Skeletal muscle satellite cell (primary cell): ENCODE measurements at regions not wholly inside any gene's neighbourhood (a gene's known extent, or its start where the extent isn't known, plus 50 kb on each side); places are given as distances from the start of the nearest gene placed in this dataset.

Source experiments
- H3K27me3 ChIP-seq: 2 replicates; pipeline ENCODE4 v1.7.0; 2013; ENCODE audit warnings: low read length; ENCODE audit not compliant: control insufficient read depth, insufficient read depth
- H3K36me3 ChIP-seq: 2 replicates; pipeline ENCODE4 v1.7.0; 2013; ENCODE audit warnings: mild to moderate bottlenecking, control low read depth, low read length; ENCODE audit not compliant: insufficient read depth
- H3K4me1 ChIP-seq: 2 replicates; pipeline ENCODE4 v1.7.0; 2013; ENCODE audit warnings: low read length; ENCODE audit not compliant: control insufficient read depth, insufficient read depth
- H3K4me2 ChIP-seq: 2 replicates; pipeline ENCODE4 v1.7.0; 2013; ENCODE audit warnings: mild to moderate bottlenecking, low read length
- H3K4me3 ChIP-seq: 2 replicates; pipeline ENCODE4 v1.7.0; 2013; ENCODE audit warnings: low read length
- H3K9ac ChIP-seq: 2 replicates; pipeline ENCODE4 v1.7.0; 2013; ENCODE audit warnings: mild to moderate bottlenecking, low read depth, low read length, moderate library complexity
- H3K9me3 ChIP-seq: replicated peaks from 2 replicates; pipeline ENCODE4 v1.7.0; 2013; ENCODE audit warnings: mild to moderate bottlenecking, control low read depth, low read length

- Histone ChIP-seq H3K4me1 (no peaks in the 10 kb centered on the region), H3K36me3 (no peaks in the 10 kb centered on the region), H3K27me3 (peaks cover 7% of the 10 kb centered on the region), H3K9ac (no peak overlapping the region), H3K4me2 (no peak overlapping the region), H3K4me3 (no peak overlapping the region), H3K9me3 (no peaks in the 10 kb centered on the region)
Observed at GRCh38 chr1:163540727-163541126, 219.0 kb downstream of the NUF2 start.

GRCh38 chr1:163544441-163544840, 222.7 kb downstream of the NUF2 start:
- no peak overlapping the region for H3K4me3 ChIP-seq
- H3K9me3 ChIP-seq = no peaks in the 10 kb centered on the region
- H3K4me2 ChIP-seq = no peak overlapping the region
- H3K36me3 ChIP-seq = no peaks in the 10 kb centered on the region
- H3K27me3 ChIP-seq = no peaks in the 10 kb centered on the region
- H3K9ac ChIP-seq = no peak overlapping the region
- H3K4me1 ChIP-seq = no peaks in the 10 kb centered on the region

GRCh38 chr1:163558162-163558561, 236.4 kb downstream of the NUF2 start:
- Histone ChIP-seq H3K9ac (no peak overlapping the region), H3K36me3 (no peaks in the 10 kb centered on the region), H3K4me2 (no peak overlapping the region), H3K4me3 (no peak overlapping the region), H3K9me3 (no peaks in the 10 kb centered on the region), H3K4me1 (no peaks in the 10 kb centered on the region), H3K27me3 (no peaks in the 10 kb centered on the region)

DNA sequence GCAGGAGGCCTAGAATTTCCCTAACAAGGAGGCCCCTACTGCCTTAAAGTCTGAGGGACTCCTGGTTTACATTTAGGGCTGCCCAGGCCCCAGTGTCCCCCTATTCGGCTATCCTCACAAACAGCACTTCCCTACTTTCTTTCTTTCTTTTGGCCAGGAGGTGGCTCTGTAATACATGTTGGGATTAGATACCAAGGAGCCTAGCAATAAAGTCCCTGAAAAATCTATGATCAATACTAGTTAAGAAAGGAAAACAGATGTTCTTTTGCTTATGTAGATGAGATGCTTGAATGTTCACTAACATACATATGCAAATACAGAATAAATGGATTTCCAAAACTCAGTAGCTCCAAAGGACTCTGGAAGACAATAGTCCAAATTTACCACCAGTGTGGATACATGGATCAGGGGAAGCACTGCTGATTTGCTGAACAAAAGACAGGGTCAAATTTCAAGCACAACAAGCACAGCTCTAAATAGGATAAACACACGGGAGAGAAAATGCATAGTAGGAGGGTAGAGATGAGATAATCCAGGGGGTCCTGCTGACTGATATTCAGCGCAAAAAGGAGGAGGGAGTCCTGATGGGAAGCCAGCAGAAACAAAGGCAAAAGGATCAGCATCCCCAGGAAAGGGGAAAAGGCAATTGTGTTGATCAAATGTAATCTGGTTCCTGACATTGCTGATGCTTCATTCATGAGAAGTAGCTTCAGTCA, 240.0 kb downstream of the NUF2 start:
- H3K4me3 ChIP-seq = no peak overlapping the region
- H3K4me1 ChIP-seq = no peaks in the 10 kb centered on the region
- H3K9me3 ChIP-seq = no peaks in the 10 kb centered on the region
- no peak overlapping the region for H3K9ac ChIP-seq
- no peaks in the 10 kb centered on the region for H3K36me3 ChIP-seq
- no peaks in the 10 kb centered on the region for H3K27me3 ChIP-seq
- H3K4me2 ChIP-seq = no peak overlapping the region

DNA sequence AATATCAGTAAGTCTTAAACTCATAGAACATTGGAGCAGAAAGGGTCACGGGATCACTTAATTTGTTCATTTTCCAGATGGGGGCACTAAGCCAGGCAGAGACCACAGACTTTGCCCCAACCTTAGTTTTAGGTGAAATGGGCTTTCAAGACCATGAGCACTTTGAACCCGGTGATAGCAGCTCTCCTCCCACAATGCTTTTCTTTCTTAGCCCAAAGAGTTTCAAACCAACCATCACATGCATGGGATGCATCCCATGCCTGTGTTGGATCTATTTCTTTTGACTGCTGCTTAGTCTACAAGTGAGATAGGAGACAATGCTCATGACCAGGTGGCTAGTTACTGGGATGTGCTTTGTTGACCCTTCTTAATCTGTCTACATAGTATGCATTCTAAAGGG, 240.6 kb downstream of the NUF2 start:
- Histone ChIP-seq H3K9ac (no peak overlapping the region), H3K36me3 (no peaks in the 10 kb centered on the region), H3K27me3 (no peaks in the 10 kb centered on the region), H3K4me3 (no peak overlapping the region), H3K4me2 (no peak overlapping the region), H3K4me1 (no peaks in the 10 kb centered on the region), H3K9me3 (no peaks in the 10 kb centered on the region)

DNA sequence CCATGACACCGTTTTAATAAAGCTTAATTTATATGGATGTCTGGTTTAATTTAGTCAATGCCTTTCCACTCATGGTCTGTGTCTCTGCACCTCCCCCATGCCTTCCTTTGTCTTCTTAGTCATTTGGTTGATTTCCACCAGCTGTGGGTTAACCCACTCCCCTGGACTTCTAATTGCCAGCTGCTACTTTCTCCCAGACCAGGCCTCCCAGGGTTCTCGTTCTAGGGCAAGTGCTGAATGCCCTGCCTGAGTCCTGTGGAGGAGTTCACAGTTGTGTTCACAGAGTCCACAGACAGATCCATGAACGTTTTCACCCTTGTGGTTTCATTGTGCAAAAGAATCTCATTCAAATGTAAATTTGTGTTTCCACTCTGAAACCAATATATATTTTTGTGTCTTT, 243.4 kb downstream of the NUF2 start:
- H3K36me3 ChIP-seq = no peaks in the 10 kb centered on the region
- no peak overlapping the region for H3K4me3 ChIP-seq
- no peaks in the 10 kb centered on the region for H3K9me3 ChIP-seq
- no peak overlapping the region for H3K4me2 ChIP-seq
- no peaks in the 10 kb centered on the region for H3K27me3 ChIP-seq
- H3K4me1 ChIP-seq = no peaks in the 10 kb centered on the region
- no peak overlapping the region for H3K9ac ChIP-seq

GRCh38 chr1:163570071-163570470, 248.3 kb downstream of the NUF2 start:
- no peak overlapping the region for H3K9ac ChIP-seq
- H3K27me3 ChIP-seq = no peaks in the 10 kb centered on the region
- H3K9me3 ChIP-seq = no peaks in the 10 kb centered on the region
- no peaks in the 10 kb centered on the region for H3K4me1 ChIP-seq
- H3K36me3 ChIP-seq = no peaks in the 10 kb centered on the region
- no peak overlapping the region for H3K4me3 ChIP-seq
- H3K4me2 ChIP-seq = peak overlapping the region; percentile 36

DNA sequence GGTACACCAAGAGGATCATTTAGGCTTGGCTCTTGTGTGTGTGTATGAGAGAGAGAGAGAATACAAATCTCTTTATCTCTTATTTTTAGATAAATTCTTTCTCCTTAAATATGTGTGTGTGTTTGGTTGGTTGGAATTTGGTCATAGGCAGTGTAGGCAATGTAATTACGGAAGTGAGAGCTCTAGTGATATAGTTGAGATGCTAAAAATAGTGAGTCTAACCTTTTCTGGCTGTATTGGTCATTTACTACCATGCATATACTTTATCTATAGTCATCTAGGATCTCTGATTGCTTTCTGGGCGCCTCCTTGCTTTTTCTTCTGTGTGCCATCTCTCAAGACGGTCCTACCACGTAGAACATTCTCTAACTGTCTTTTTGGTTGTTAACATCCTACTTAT, 250.2 kb downstream of the NUF2 start:
- no peaks in the 10 kb centered on the region for H3K36me3 ChIP-seq
- H3K9ac ChIP-seq = no peak overlapping the region
- no peak overlapping the region for H3K4me3 ChIP-seq
- no peaks in the 10 kb centered on the region for H3K27me3 ChIP-seq
- no peaks in the 10 kb centered on the region for H3K4me1 ChIP-seq
- H3K4me2 ChIP-seq = no peak overlapping the region
- H3K9me3 ChIP-seq = no peaks in the 10 kb centered on the region

DNA sequence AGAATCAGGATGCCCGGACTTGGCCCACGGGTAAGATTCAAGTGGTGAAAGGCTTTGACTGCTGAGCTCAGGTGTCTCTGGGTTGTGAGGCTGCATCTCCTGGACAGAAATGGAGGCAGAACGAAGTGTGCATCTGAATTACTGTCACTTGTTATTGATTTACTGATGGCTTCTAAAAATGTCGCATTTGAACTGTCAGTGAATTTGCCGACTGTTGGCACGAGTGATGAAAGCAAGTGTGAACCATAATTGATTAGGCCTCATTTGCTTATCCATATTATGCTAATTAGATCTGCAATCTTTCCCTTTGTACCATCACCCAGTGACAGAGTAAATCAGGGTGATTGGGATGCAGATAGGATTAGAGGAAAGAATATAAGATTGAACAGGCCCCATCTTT, 252.4 kb downstream of the NUF2 start:
- Histone ChIP-seq H3K4me2 (no peak overlapping the region), H3K4me1 (no peaks in the 10 kb centered on the region), H3K9ac (no peak overlapping the region), H3K36me3 (no peaks in the 10 kb centered on the region), H3K27me3 (no peaks in the 10 kb centered on the region), H3K4me3 (no peak overlapping the region), H3K9me3 (no peaks in the 10 kb centered on the region)

DNA sequence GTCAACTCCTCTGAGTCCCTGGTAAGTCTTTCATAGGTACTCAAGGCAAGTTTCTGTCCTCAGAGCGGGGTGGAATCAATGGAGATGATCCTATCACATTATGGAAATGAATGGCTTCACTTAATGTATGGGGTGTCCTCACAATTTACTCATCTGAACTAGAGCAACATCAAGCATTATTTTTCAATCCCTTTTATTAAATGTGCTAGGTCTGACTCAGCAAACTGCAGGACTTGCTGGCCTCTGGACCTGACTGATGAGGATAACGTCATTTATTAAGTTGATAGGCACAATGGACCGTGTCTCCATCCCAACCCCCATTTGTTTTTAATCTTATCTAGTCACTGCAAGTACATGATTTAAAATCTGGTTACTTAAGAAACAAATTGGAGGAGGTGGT, 259.2 kb downstream of the NUF2 start:
- H3K4me2 ChIP-seq = no peak overlapping the region
- H3K4me3 ChIP-seq = no peak overlapping the region
- H3K9me3 ChIP-seq = no peaks in the 10 kb centered on the region
- H3K9ac ChIP-seq = no peak overlapping the region
- H3K27me3 ChIP-seq = no peaks in the 10 kb centered on the region
- H3K36me3 ChIP-seq = no peaks in the 10 kb centered on the region
- H3K4me1 ChIP-seq = no peaks in the 10 kb centered on the region

- Histone ChIP-seq H3K4me2 (no peak overlapping the region), H3K27me3 (no peaks in the 10 kb centered on the region), H3K9me3 (no peaks in the 10 kb centered on the region), H3K36me3 (no peaks in the 10 kb centered on the region), H3K4me1 (no peaks in the 10 kb centered on the region), H3K4me3 (no peak overlapping the region), H3K9ac (no peak overlapping the region)
Observed at GRCh38 chr1:163583661-163584181, 262.0 kb downstream of the NUF2 start.

DNA sequence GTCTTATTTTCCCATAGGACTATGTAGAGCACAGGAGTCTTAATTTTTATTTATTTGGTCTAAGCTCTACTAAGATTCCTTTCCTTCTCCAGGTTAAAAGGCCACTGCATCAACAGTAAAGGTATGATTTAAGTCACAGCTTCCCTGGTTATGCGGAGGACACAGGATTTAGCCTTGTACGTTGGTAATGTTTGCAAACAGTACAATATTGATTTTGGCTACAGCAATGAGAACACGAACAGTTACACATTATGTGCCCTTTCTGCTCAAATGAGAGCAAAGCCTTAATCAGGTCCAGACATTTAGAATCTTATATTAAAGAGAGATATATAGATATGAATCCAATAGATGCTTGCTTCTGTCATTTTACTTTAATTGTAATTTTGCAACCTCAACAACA, 264.0 kb downstream of the NUF2 start:
- Histone ChIP-seq H3K36me3 (no peaks in the 10 kb centered on the region), H3K4me1 (no peaks in the 10 kb centered on the region), H3K4me2 (no peak overlapping the region)

More for the DNA sequence above, 264.0 kb downstream of the NUF2 start:
- H3K9me3 ChIP-seq = no peaks in the 10 kb centered on the region
- H3K4me3 ChIP-seq = no peak overlapping the region
- H3K9ac ChIP-seq = no peak overlapping the region
- H3K27me3 ChIP-seq = no peaks in the 10 kb centered on the region
